OCI-LY3 (cell line): ENCODE measurements at regions not wholly inside any gene's neighbourhood (a gene's known extent, or its start where the extent isn't known, plus 50 kb on each side); places are given as distances from the start of the nearest gene placed in this dataset.

ENCODE experiments used
- H2AFZ ChIP-seq: fragments of 200-600, 300-600 bp; shearing (Covaris generic); 2 replicates; pipeline ENCODE4 v1.6.0; 2014; ENCODE audit warnings: antibody characterized with exemption, low read depth, low read length
- H3K27ac ChIP-seq: fragments of 200-600, 300-600 bp; sonication (generic); 2 replicates; pipeline ENCODE4 v1.5.1; 2014; ENCODE audit warnings: mild to moderate bottlenecking, low read length, moderate library complexity, mixed read lengths
- H3K27me3 ChIP-seq: fragments of 200-600, 300-600 bp; sonication (generic); 2 replicates; pipeline ENCODE4 v1.6.1; 2014; ENCODE audit warnings: low read depth, low read length, mixed read lengths
- H3K36me3 ChIP-seq: fragments of 200-600, 300-600 bp; sonication (generic); replicated peaks from 2 replicates; pipeline ENCODE3; 2014; ENCODE audit warnings: low read depth, low read length, mixed read lengths
- H3K4me1 ChIP-seq: fragments of 300-600, 200-600 bp; sonication (generic); 2 replicates; pipeline ENCODE4 v1.6.1; 2014; ENCODE audit warnings: low read length, mixed read lengths
- H3K4me2 ChIP-seq: fragments of 200-600, 300-600 bp; sonication (generic); 2 replicates; pipeline ENCODE4 v1.6.1; 2014; ENCODE audit warnings: low read length, mixed read lengths
- H3K4me3 ChIP-seq: fragments of 300-600, 200-600 bp; sonication (generic); 2 replicates; pipeline ENCODE4 v1.5.1; 2014; ENCODE audit warnings: antibody characterized with exemption, mild to moderate bottlenecking, low read length, moderate library complexity
- H3K79me2 ChIP-seq: fragments of 300-600, 200-600 bp; shearing (Covaris generic); 2 replicates; pipeline ENCODE4 v1.6.1; 2014; ENCODE audit warnings: mild to moderate bottlenecking, low read length, mixed read lengths
- H3K9ac ChIP-seq: fragments of 300-600, 200-600 bp; shearing (Covaris generic); 2 replicates; pipeline ENCODE4 v1.6.0; 2014; ENCODE audit warnings: mild to moderate bottlenecking, low read length, moderate library complexity
- H3K9me3 ChIP-seq: fragments of 200-600, 300-600 bp; shearing (Covaris generic); 2 replicates; pipeline ENCODE4 v1.6.1; 2014; ENCODE audit warnings: low read length, mixed read lengths; ENCODE audit not compliant: insufficient read depth
- H4K20me1 ChIP-seq: fragments of 200-600, 300-600 bp; sonication (generic); 2 replicates; pipeline ENCODE4 v1.6.1; 2016; ENCODE audit warnings: low read length, mixed read lengths; ENCODE audit not compliant: insufficient read depth
- EZH2phosphoT487 ChIP-seq: fragments of 200-600 bp; shearing (Covaris generic); IDR thresholded peaks from 2 replicates; pipeline ENCODE4 v1.6.1; 2018; ENCODE audit warnings: antibody characterized with exemption, mixed run types, low read depth
- TF ChIP-seq, protein P1 (sequence below): fragments of 200-600, 300-600 bp; sonication (generic); IDR thresholded peaks from 2 replicates; pipeline ENCODE4 v1.5.1; 2014; ENCODE audit warnings: antibody characterized with exemption, low read length, low read depth

DNA sequence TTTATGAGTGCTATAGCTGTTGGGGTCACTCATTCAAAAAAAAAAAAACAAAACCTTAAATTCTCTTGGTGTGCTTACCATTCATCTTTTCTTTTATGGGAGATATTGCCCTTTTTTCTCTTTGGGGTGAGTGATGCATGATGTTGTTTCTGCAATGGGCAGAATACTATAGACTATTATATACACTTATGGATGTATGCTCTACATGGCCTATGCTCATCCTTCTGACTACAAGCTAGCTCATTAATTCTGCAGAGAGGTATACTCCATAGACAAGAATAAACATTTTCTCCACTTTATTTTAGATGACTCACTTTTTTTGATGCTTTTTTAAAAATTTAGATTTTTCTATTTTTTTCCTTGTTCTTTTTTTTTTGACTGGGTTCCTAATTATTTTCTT lies 160.3 kb upstream of the ANK2 start:
- Histone ChIP-seq H3K4me1 (peaks cover 12% of the 10 kb centered on the region), H4K20me1 (no peaks in the 10 kb centered on the region), H3K4me3 (peak overlapping the region; percentile 40; the same call in 1 of the 2 replicates), H3K36me3 (no peaks in the 10 kb centered on the region), H3K27ac (no peak overlapping the region), H3K4me2 (peak overlapping the region; percentile 53), H2AFZ (no peak overlapping the region), H3K79me2 (no peaks in the 10 kb centered on the region), H3K9ac (no peak overlapping the region), H3K27me3 (no peaks in the 10 kb centered on the region), H3K9me3 (no peaks in the 10 kb centered on the region)
- TF ChIP-seq, protein P1, sequence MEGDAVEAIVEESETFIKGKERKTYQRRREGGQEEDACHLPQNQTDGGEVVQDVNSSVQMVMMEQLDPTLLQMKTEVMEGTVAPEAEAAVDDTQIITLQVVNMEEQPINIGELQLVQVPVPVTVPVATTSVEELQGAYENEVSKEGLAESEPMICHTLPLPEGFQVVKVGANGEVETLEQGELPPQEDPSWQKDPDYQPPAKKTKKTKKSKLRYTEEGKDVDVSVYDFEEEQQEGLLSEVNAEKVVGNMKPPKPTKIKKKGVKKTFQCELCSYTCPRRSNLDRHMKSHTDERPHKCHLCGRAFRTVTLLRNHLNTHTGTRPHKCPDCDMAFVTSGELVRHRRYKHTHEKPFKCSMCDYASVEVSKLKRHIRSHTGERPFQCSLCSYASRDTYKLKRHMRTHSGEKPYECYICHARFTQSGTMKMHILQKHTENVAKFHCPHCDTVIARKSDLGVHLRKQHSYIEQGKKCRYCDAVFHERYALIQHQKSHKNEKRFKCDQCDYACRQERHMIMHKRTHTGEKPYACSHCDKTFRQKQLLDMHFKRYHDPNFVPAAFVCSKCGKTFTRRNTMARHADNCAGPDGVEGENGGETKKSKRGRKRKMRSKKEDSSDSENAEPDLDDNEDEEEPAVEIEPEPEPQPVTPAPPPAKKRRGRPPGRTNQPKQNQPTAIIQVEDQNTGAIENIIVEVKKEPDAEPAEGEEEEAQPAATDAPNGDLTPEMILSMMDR, result no peak
- no peak for TF ChIP-seq EZH2phosphoT487

DNA sequence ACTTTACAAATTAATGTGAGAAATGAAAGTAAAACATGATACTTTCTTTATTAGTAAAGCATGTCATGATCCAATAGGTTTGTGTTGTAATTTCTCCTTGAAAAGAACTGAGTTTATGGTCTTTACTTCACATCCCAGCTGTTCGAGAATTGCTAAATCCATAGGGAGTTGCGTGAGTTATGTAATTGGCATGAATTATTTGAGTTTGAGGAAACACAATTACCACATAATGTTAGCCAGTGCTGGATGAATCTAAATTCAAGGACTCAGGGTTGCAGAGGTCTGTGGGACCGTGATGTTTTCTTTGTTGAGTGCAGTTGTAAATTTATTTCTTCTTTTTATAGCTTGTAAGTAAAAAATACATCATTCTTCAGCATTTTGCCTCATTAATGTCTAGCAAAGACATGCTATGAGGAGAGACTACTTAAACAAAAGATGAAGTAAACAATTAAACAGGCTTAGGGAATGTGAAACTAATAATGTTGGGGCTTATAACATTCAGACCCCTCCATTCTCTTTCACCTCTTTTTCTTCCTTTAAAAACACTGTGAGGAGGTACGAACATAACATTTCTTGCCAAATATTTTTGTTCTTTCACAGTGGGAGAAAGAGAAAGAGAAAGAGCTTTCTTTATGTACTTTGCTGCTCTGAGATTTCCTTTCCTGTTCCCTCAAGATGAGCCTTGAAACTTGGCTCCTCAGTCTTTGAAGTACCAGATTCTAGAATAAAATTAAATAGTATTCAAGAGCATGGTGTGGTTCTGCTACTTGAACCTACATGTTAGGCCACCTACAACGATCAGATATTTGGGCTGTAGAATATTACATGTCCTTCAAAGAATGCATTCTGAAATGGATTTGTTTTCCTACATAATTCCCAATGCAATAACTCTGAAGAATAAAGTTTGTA lies 159.6 kb upstream of the ANK2 start:
- H4K20me1 ChIP-seq, result no peaks in the 10 kb centered on the region
- no peaks in the 10 kb centered on the region for H3K36me3 ChIP-seq
- no peak overlapping the region for H2AFZ ChIP-seq
- peak overlapping the region; percentile 53 for H3K4me2 ChIP-seq
- no peaks in the 10 kb centered on the region for H3K27me3 ChIP-seq
- H3K27ac ChIP-seq, result no peak overlapping the region
- H3K4me1 ChIP-seq, result peaks cover 12% of the 10 kb centered on the region
- TF ChIP-seq, protein P1, result no peak
- no peak for TF ChIP-seq EZH2phosphoT487
- H3K9ac ChIP-seq, result no peak overlapping the region
- H3K4me3 ChIP-seq, result peak overlapping the region; percentile 40
- H3K9me3 ChIP-seq, result no peaks in the 10 kb centered on the region
- H3K79me2 ChIP-seq, result no peaks in the 10 kb centered on the region

DNA sequence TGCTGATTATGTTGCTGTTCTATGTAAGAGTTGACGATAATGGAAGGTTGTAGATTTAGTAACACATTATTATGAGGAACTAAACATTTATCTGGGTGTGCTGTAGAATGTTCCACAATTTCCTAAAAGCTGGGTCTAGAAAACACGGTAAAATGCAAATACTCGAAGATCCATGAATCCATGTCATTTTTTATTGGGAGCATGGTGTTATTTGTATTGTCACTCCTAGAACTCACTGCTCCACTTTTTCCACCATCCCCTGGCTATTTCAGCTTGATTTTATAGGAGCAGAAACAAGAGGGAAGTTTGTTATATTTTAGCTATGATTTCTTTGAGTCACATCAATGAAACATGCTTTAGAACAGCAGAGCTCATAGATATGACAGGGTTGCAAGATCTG lies 155.0 kb upstream of the ANK2 start:
- no peak overlapping the region for H3K9ac ChIP-seq
- no peaks in the 10 kb centered on the region for H3K79me2 ChIP-seq
- no peak overlapping the region for H3K4me2 ChIP-seq
- no peaks in the 10 kb centered on the region for H3K36me3 ChIP-seq
- TF ChIP-seq EZH2phosphoT487, result no peak
- TF ChIP-seq, protein P1, result no peak
- H3K4me3 ChIP-seq, result no peak overlapping the region
- no peak overlapping the region for H2AFZ ChIP-seq
- peaks cover 9% of the 10 kb centered on the region; the same call in 1 of the 2 replicates for H4K20me1 ChIP-seq
- H3K27ac ChIP-seq, result no peak overlapping the region
- H3K27me3 ChIP-seq, result no peaks in the 10 kb centered on the region
- H3K4me1 ChIP-seq, result peaks cover 21% of the 10 kb centered on the region
- no peaks in the 10 kb centered on the region for H3K9me3 ChIP-seq

DNA sequence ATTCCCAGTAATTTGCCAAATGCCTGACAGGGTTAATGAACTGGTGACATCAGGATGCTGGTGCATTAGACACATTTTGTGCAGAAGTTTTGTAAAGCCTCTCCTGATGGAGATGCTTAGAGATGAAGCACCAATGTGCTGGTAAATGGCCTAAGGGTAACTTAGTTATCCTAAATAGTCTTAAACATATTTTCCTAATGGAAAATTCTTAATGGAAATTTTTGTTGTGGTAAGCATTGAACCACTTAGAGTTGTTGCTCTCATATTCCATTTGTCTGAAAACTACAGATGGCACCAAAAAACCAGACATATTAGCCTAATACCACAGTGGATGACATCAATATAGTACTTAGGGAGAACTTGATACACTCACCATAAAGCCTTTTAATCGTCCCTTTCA lies 154.5 kb upstream of the ANK2 start:
- no peaks in the 10 kb centered on the region for H3K36me3 ChIP-seq
- no peaks in the 10 kb centered on the region for H3K9me3 ChIP-seq
- no peaks in the 10 kb centered on the region for H3K79me2 ChIP-seq
- no peaks in the 10 kb centered on the region for H3K27me3 ChIP-seq
- H3K9ac ChIP-seq, result no peak overlapping the region
- peaks cover 17% of the 10 kb centered on the region for H3K4me1 ChIP-seq
- H4K20me1 ChIP-seq, result peaks cover 9% of the 10 kb centered on the region; the same call in 1 of the 2 replicates
- no peak overlapping the region for H2AFZ ChIP-seq
- H3K27ac ChIP-seq, result no peak overlapping the region
- no peak overlapping the region for H3K4me3 ChIP-seq
- TF ChIP-seq, protein P1, result no peak
- TF ChIP-seq EZH2phosphoT487, result no peak
- H3K4me2 ChIP-seq, result no peak overlapping the region
